GM23338 (cell line): ENCODE measurements at regions not wholly inside any gene's neighbourhood (a gene's known extent, or its start where the extent isn't known, plus 50 kb on each side); places are given as distances from the start of the nearest gene placed in this dataset.

Experiments
- ATAC-seq: fragments of 200-7000 bp; cut with Tn5 transposase; 3 replicates; pipeline ENCODE4 v1.9.1; 2020
- DNase-seq: peaks from one replicate; pipeline ENCODE4 v3.0.0-alpha.2; 2015; ENCODE audit warnings: low spot score
- H2AFZ ChIP-seq: fragments of 200-600 bp; sonication (generic); 2 replicates; pipeline ENCODE4 v1.8.0; 2016; ENCODE audit warnings: antibody characterized with exemption, mild to moderate bottlenecking, moderate library complexity
- H3F3A ChIP-seq: fragments of 200-600 bp; sonication (generic); replicated peaks from 2 replicates; pipeline ENCODE4 v1.8.0; 2017; ENCODE audit warnings: antibody characterized with exemption, mixed run types, low read depth
- H3K27ac ChIP-seq: fragments of 200-600 bp; sonication (generic); 2 replicates; pipeline ENCODE4 v1.6.1; 2016; ENCODE audit warnings: low read depth
- H3K27me3 ChIP-seq: fragments of 200-600 bp; sonication (generic); 2 replicates; pipeline ENCODE4 v1.8.0; 2016; ENCODE audit warnings: mild to moderate bottlenecking, mixed run types, moderate library complexity; ENCODE audit not compliant: insufficient read depth
- H3K36me3 ChIP-seq: fragments of 200-600 bp; sonication (generic); 2 replicates; pipeline ENCODE4 v1.8.0; 2016; ENCODE audit warnings: mild to moderate bottlenecking; ENCODE audit not compliant: insufficient read depth
- H3K4me1 ChIP-seq: fragments of 200-600 bp; sonication (generic); 2 replicates; pipeline ENCODE4 v1.8.0; 2016; ENCODE audit warnings: mild to moderate bottlenecking, moderate library complexity; ENCODE audit not compliant: insufficient read depth
- H3K4me2 ChIP-seq: fragments of 200-600 bp; sonication (generic); 2 replicates; pipeline ENCODE4 v1.7.1; 2017; ENCODE audit warnings: mixed run types
- H3K4me3 ChIP-seq: fragments of 200-600 bp; sonication (generic); 2 replicates; pipeline ENCODE4 v1.6.1; 2016; ENCODE audit warnings: mixed run types
- H3K79me2 ChIP-seq: fragments of 200-600 bp; sonication (generic); replicated peaks from 2 replicates; pipeline ENCODE4 v1.8.0; 2017; ENCODE audit warnings: mild to moderate bottlenecking; ENCODE audit not compliant: insufficient read depth
- H3K9me2 ChIP-seq: fragments of 200-600 bp; sonication (generic); 2 replicates; pipeline ENCODE4 v1.8.0; 2017; ENCODE audit not compliant: insufficient read depth
- H4K20me1 ChIP-seq: fragments of 200-600 bp; sonication (generic); replicated peaks from 2 replicates; pipeline ENCODE4 v1.8.0; 2017; ENCODE audit warnings: mild to moderate bottlenecking; ENCODE audit not compliant: insufficient read depth
- H3K27ac Mint-ChIP-seq: 2 replicates; pipeline ENCODE4 v1.8.0; 2020; ENCODE audit warnings: inconsistent platforms, mild to moderate bottlenecking, moderate library complexity, mixed read lengths
- H3K27me3 Mint-ChIP-seq: 3 replicates; pipeline ENCODE4 v1.8.0; 2022; ENCODE audit warnings: low read depth, mild to moderate bottlenecking, moderate library complexity, mixed read lengths, inconsistent platforms; ENCODE audit not compliant: insufficient read depth, poor library complexity
- H3K36me3 Mint-ChIP-seq: 3 replicates; pipeline ENCODE4 v1.8.0; 2021; ENCODE audit warnings: low read depth, mild to moderate bottlenecking, inconsistent platforms, moderate library complexity, mixed read lengths
- H3K4me1 Mint-ChIP-seq: 3 replicates; pipeline ENCODE4 v1.8.0; 2020; ENCODE audit warnings: mild to moderate bottlenecking, inconsistent platforms, mixed read lengths
- H3K4me3 Mint-ChIP-seq: 3 replicates; pipeline ENCODE4 v1.8.0; 2021; ENCODE audit warnings: moderate library complexity, mild to moderate bottlenecking, inconsistent platforms, mixed read lengths
- H3K9me3 Mint-ChIP-seq: 3 replicates; pipeline ENCODE4 v1.8.0; 2020; ENCODE audit warnings: moderate library complexity, mild to moderate bottlenecking, inconsistent platforms, mixed read lengths
- CREB1 ChIP-seq: fragments of 250-450 bp; sonication (Bioruptor Pico); IDR thresholded peaks from 2 replicates; pipeline ENCODE4 v1.5.0; 2020; ENCODE audit warnings: low read depth, mild to moderate bottlenecking, moderate library complexity
- CTCF ChIP-seq, 2 experiments: fragments of 200-600 bp in 1 of 2; sonication (generic) in 1 of 2; conservative IDR thresholded peaks; 2 replicates each; pipeline versions ENCODE4 v1.5.1 to v1.6.1; 2016 to 2017; ENCODE audit warnings: antibody characterized with exemption in 2 of 2, low read depth in 2 of 2, mild to moderate bottlenecking in 2 of 2, moderate library complexity in 1 of 2
- ETS1 ChIP-seq: IDR thresholded peaks from 2 replicates; pipeline ENCODE4 v1.6.1; 2016; ENCODE audit warnings: antibody characterized with exemption
- EZH2phosphoT487 ChIP-seq: fragments of 200-600 bp; sonication (generic); IDR thresholded peaks from one replicate; pipeline ENCODE4 v1.8.1; 2018; ENCODE audit warnings: antibody characterized with exemption; ENCODE audit not compliant: unreplicated experiment
- NANOG ChIP-seq: IDR thresholded peaks from 2 replicates; pipeline ENCODE4 v1.6.1; 2016; ENCODE audit warnings: antibody characterized with exemption, borderline replicate concordance
- REST ChIP-seq: IDR thresholded peaks from one replicate; pipeline ENCODE4 v1.6.1; 2018; ENCODE audit warnings: antibody characterized with exemption; ENCODE audit not compliant: unreplicated experiment
- STAT1 ChIP-seq: IDR thresholded peaks from one replicate; pipeline ENCODE4 v1.6.1; 2016; ENCODE audit warnings: antibody characterized with exemption; ENCODE audit not compliant: unreplicated experiment
- ZNF114 ChIP-seq: fragments of 250-450 bp; sonication (Bioruptor Pico); IDR thresholded peaks from 2 replicates; pipeline ENCODE4 v1.5.0; 2020; ENCODE audit warnings: mild to moderate bottlenecking, moderate library complexity
- ZNF331 ChIP-seq: fragments of 250-450 bp; sonication (Bioruptor Pico); IDR thresholded peaks from 2 replicates; pipeline ENCODE4 v1.5.0; 2020; ENCODE audit warnings: low read depth, mild to moderate bottlenecking, moderate library complexity
- ZNF462 ChIP-seq: fragments of 250-450 bp; sonication (Bioruptor Pico); IDR thresholded peaks from 2 replicates; pipeline ENCODE4 v1.5.0; 2020; ENCODE audit warnings: mild to moderate bottlenecking, moderate library complexity

GRCh38 chr18:43882358-43883055 is 605.2 kb upstream of the SYT4 start (continued):
- no peak for TF ChIP-seq ZNF462 (CRISPR knock-in tag)
- TF ChIP-seq CREB1 (CRISPR knock-in tag) = no peak

- no peaks in the 10 kb centered on the region for H3K36me3 ChIP-seq
- H3K27ac ChIP-seq = no peak overlapping the region
- Mint-ChIP-seq H3K4me1 (peaks cover 27% of the 10 kb centered on the region), H3K27ac (no peak overlapping the region), H3K36me3 (no peaks in the 10 kb centered on the region), H3K4me3 (no peak overlapping the region), H3K9me3 (no peaks in the 10 kb centered on the region), H3K27me3 (peaks cover 2% of the 10 kb centered on the region)
- H3F3A ChIP-seq = no peaks in the 10 kb centered on the region
- no peaks in the 10 kb centered on the region for H4K20me1 ChIP-seq
- ATAC-seq (no peak), DNase-seq (no peak)
- H3K4me3 ChIP-seq = no peak overlapping the region
- H3K79me2 ChIP-seq = no peaks in the 10 kb centered on the region
- peaks cover 17% of the 10 kb centered on the region for H3K4me1 ChIP-seq
- H3K9me2 ChIP-seq = peaks cover 5% of the 10 kb centered on the region
- H3K27me3 ChIP-seq = no peaks in the 10 kb centered on the region
- H2AFZ ChIP-seq = no peak overlapping the region
- H3K4me2 ChIP-seq = no peak overlapping the region
- TF ChIP-seq ZNF114 (CRISPR knock-in tag) (no peak), REST (no peak), STAT1 (no peak), ZNF331 (CRISPR knock-in tag) (no peak), CTCF (conservative IDR thresholded peaks at IDR 0.05; ENCODE audit: low read depth in 2 of 2) (no peak), EZH2phosphoT487 (no peak), ETS1 (no peak), NANOG (no peak)
Measured at GRCh38 chr18:43883886-43884285, 606.6 kb upstream of the SYT4 start.
